ENCODE measurements at regions not wholly inside any gene's neighbourhood (a gene's known extent, or its start where the extent isn't known, plus 50 kb on each side); places are given as distances from the start of the nearest gene placed in this dataset.

- CTCF ChIA-PET: no interaction called here
- H3K4me3 ChIP-seq (ENCODE audit: low read depth, low read length): no peak overlapping the region
- no peak for TF ChIP-seq CTCF (IDR thresholded peaks at IDR 0.05; ENCODE audit: insufficient read depth, low read length, missing control alignments)
- POLR2A ChIA-PET: interaction anchor here (0.5 kb wide), 1 partner anchor 10 kb away, joined by 3 read pairs; no protein-coding TSS in a partner anchor
- no peak for DNase-seq (ENCODE audit: low read depth, low spot score)
Measured at GRCh38 chr4:28787947-28788346, 1927.3 kb downstream of the STIM2 start.

GRCh38 chr4:28788929-28789490 lies 1928.4 kb downstream of the STIM2 start:
- POLR2A ChIA-PET: no interaction called here
- H3K4me3 ChIP-seq (ENCODE audit: low read depth, low read length): no peak overlapping the region
- TF ChIP-seq CTCF (IDR thresholded peaks at IDR 0.05; ENCODE audit: insufficient read depth, low read length, missing control alignments): no peak
- no peak for DNase-seq (ENCODE audit: low read depth, low spot score)
- CTCF ChIA-PET: no interaction called here

GRCh38 chr4:28792917-28793597 lies 1927.1 kb upstream of the PCDH7 start:
- no peak overlapping the region for H3K4me3 ChIP-seq (ENCODE audit: low read depth, low read length)
- ChIA-PET POLR2A (no interaction called here), CTCF (no interaction called here)
- no peak for DNase-seq (ENCODE audit: low read depth, low spot score)
- TF ChIP-seq CTCF (IDR thresholded peaks at IDR 0.05; ENCODE audit: insufficient read depth, low read length, missing control alignments): no peak

GRCh38 chr4:28799696-28800095 lies 1920.5 kb upstream of the PCDH7 start:
- H3K4me3 ChIP-seq (ENCODE audit: low read depth, low read length): no peak overlapping the region
- ChIA-PET CTCF (no interaction called here), POLR2A (no interaction called here)
- no peak for TF ChIP-seq CTCF (IDR thresholded peaks at IDR 0.05; ENCODE audit: insufficient read depth, low read length, missing control alignments)
- no peak for DNase-seq (ENCODE audit: low read depth, low spot score)

GRCh38 chr4:28811025-28811424 lies 1909.1 kb upstream of the PCDH7 start:
- ChIA-PET POLR2A (no interaction called here), CTCF (no interaction called here)
- no peak for TF ChIP-seq CTCF (IDR thresholded peaks at IDR 0.05; ENCODE audit: insufficient read depth, low read length, missing control alignments)
- DNase-seq (ENCODE audit: low read depth, low spot score): no peak
- H3K4me3 ChIP-seq (ENCODE audit: low read depth, low read length): no peak overlapping the region

- no peak overlapping the region for H3K4me3 ChIP-seq (ENCODE audit: low read depth, low read length)
- ChIA-PET CTCF (no interaction called here), POLR2A (no interaction called here)
- DNase-seq (ENCODE audit: low read depth, low spot score): no peak
- TF ChIP-seq CTCF (IDR thresholded peaks at IDR 0.05; ENCODE audit: insufficient read depth, low read length, missing control alignments): no peak
Measured at GRCh38 chr4:28822163-28822562, 1898.0 kb upstream of the PCDH7 start.
